ENCODE measurements at regions not wholly inside any gene's neighbourhood (a gene's known extent, or its start where the extent isn't known, plus 50 kb on each side); places are given as distances from the start of the nearest gene placed in this dataset.
"Not testable (repeated sequence)": the region's sequence is repeated elsewhere in the genome, so short reads cannot be mapped to it uniquely, and the experiment has no call there.

- no peak for DNase-seq
Observed at GRCh38 chr10:117601716-117602115, 59.2 kb downstream of the EMX2 start.

- DNase-seq, result no peak
Observed at GRCh38 chr10:117603081-117603480, 60.5 kb downstream of the EMX2 start.

- DNase-seq, result no peak
Observed at GRCh38 chr10:117603726-117604125, 61.2 kb downstream of the EMX2 start.

- no peak for DNase-seq
Observed at GRCh38 chr10:117609095-117609795, 66.7 kb downstream of the EMX2 start.

DNA sequence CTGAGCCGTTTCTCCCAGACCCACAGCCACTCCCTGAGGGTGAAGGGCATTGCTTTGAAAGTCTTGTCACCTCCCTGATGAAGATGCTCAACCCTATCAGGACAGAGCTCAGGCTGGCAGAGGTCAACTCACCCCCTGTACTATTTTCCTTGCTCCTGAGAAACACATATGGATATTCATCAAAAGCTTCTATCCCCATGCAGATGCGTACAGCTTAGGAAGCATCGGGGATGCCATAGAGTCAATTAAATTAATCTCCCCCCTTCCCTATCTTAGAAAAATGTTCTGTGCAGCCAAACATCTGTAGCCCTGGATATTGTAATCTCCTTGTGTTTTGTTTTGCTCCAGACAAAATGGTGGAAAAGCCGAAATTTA lies 67.2 kb downstream of the EMX2 start:
- no peak for DNase-seq

DNA sequence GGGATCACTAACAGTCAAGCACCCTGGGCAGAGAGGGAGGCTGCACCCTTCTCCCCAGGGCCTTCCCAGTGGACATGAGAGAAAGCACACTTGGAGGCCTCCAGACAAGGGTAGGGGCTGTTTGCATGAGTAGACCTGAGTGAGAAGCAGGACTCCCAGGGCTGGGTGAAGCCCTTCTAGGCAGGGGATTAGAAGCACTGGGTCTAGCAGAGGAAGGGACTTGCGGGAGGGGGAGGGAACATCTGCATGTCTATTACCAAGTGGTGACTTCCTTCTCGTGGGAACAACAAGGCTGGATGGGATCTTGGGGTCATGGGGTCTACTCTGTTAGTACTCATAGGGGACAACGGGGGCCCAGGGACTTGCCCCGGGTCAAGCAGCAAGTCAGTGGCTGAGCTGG lies 67.8 kb downstream of the EMX2 start:
- DNase-seq, result no peak

DNA sequence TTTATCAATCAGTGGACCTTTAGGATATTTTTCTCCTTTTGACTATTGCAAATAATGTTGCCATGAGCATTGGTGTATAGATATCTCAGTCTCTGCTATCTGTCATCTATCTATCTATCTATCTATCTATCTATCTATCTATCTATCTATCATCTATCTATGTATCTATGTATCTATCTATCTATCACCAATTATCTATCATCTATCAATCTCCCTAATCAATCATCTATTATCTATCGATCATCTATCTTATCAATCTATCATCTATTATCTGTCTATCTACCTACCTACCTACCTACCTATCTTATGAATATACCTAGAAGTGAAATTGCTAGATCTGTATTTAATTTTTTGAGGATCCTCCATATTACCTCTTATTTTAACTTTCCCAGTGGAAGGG lies 69.6 kb downstream of the EMX2 start:
- no peak for DNase-seq

DNA sequence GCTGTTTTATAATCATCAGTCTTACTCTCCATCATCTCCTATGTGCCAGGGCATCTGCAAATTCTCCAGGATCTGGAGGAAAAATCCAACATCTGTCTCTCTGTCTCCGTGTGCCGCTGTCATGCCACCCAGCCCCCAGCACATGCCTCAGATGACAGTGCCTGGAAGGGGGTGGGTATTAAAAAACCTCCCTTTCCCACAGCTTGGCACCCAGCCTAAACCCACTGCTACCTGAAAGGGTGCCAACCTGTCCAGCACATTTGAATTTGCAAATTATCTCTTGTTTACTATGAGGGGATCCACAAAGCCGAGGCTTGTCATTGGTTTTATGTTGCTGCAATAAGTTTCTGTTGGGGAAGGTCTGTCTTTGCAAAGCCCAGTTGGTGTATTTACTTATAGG lies 73.1 kb downstream of the EMX2 start:
- no peak for DNase-seq

DNA sequence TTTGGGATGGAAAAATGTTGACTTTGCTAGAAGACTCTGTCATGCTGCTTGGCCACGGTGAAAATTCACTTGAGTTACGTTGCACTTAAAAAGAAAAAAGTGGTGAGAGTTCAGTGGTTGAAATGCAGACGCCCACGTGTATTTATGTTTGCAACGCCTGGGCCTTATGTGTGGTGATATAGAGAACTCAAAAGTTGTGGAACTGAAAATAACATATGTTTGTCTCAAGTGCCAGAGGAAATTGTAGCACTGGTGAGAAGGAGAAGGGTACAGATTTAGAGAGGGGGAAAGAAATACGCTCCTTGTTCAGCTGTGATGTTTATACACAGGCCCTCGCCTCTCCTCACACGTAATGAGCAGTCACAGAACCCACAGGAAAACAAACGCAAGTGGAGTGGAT lies 73.6 kb downstream of the EMX2 start:
- no peak for DNase-seq

- DNase-seq, result no peak
Observed at GRCh38 chr10:117617086-117617485, 74.5 kb downstream of the EMX2 start.

- no peak for DNase-seq
Observed at GRCh38 chr10:117617659-117618058, 75.1 kb downstream of the EMX2 start.

- no peak for DNase-seq
Observed at GRCh38 chr10:117619223-117619622, 76.7 kb downstream of the EMX2 start.

DNA sequence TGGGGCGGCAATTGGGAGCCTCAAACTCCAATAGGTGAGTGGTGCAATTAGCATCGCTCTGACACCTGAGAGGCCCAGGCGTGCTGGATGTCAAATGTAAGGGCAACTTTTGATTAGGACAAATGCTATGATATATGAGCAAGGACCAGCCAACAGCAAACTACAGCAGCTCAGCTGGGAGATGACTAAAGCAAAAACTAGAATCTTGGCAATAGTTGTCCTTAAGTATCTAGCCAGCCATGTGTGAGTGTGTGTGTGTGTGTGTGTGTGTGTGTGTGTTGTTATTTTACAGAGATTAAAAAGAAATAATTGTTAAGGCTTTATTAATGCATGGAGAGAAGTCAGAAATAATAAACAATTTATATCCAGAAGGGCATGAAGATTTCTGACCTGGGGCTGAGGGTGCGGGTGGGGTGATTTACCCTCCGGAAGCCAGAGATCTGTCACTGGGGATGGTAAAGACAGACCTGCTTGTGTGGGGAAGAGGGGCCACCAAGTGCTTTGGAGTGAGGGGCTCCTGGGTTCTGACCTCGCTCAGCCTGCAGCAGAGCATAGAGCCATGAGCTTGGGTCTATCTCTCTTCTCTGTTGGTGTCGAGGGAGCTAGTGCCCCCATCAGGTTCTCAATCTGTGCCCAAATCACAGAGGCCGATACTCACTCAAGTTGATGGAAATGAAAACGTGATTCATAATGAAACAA lies 77.3 kb downstream of the EMX2 start:
- DNase-seq, result no peak

DNA sequence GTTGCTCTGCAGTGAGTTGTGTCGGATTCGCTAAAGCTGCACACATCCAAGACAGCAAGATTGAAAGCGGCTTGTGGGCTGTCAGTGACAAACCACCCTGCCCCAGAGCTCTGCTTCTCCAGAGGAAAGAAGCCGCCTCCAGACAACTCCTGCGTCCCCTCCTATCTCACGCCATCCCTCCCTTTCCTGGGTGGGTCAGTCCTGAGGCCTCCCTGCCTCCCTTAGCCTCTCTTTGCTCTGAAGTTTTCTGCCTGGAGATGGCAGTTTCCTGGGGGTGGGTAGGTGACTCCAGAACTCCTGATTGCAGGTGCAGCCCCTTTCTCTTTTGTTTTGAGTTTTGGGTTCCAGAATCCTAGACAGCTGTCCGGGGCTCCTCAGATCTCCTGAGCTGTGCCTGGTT lies 78.7 kb downstream of the EMX2 start:
- no peak for DNase-seq

- no peak for DNase-seq
Observed at GRCh38 chr10:117621795-117622420, 79.4 kb downstream of the EMX2 start.

GRCh38 chr10:117622471-117623184 lies 80.1 kb downstream of the EMX2 start:
- DNase-seq, result no peak

GRCh38 chr10:117626228-117626627 lies 83.7 kb downstream of the EMX2 start:
- DNase-seq, result no peak

- DNase-seq, result no peak
Observed at GRCh38 chr10:117627561-117627960, 85.0 kb downstream of the EMX2 start.

DNA sequence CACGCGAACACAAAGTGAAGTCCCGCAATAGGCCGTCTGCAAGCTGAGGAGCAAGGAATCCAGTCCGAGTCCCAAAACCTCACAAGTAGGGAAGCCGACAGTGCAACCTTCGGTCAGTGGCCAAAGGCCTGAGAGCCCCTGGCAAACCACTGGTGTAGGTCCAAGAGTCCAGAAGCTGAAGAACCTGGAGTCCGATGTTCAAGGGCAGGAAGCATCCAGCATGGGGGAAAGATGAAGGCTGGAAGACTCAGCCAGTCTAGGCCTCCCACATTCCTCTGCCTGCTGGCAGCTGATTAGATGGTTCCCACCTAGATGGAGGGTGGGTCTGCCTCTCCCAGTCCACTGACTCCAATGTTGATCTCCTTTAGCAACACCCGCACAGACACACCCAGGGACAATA lies 87.2 kb downstream of the EMX2 start:
- not testable (repeated sequence) for DNase-seq

GRCh38 chr10:117631276-117632145 lies 89.0 kb downstream of the EMX2 start:
- DNase-seq, result no peak

DNA sequence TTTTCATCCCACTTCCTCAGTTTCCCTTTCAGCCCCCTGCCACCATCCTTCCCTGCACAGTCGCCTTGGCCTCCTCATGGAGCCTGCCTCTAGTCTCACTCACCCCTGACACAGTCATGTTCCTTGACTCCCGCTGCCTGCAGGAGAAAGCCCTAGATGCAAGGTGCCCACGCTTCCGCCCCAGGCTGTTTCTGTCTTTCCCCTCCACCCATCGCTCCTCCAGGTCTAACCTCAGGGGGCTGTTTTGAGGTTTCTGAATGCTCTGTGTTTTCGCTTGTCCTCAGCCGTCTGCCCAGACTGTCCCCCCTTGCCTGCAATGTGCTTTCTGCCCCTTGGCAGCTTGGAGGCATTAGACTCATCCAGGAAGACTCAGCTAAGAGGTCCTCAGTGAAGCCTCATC lies 89.9 kb downstream of the EMX2 start:
- DNase-seq, result no peak

- DNase-seq, result no peak
Observed at GRCh38 chr10:117635826-117636225, 93.3 kb downstream of the EMX2 start.

GRCh38 chr10:117638200-117638599 lies 95.7 kb downstream of the EMX2 start:
- no peak for DNase-seq

Measured in retina (tissue), 1 donor.